GM23248 (cell line): ENCODE measurements at regions not wholly inside any gene's neighbourhood (a gene's known extent, or its start where the extent isn't known, plus 50 kb on each side); places are given as distances from the start of the nearest gene placed in this dataset.

Source experiments
- EZH2 ChIP-seq: fragments of 200-600 bp; sonication (generic); IDR thresholded peaks from 2 replicates; pipeline ENCODE4 v1.6.1; 2018; ENCODE audit warnings: antibody characterized with exemption, mild to moderate bottlenecking; ENCODE audit not compliant: insufficient read depth, poor library complexity, severe bottlenecking
- EZH2phosphoT487 ChIP-seq: fragments of 200-600 bp; sonication (generic); IDR thresholded peaks from 2 replicates; pipeline ENCODE4 v1.6.1; 2018; ENCODE audit warnings: antibody characterized with exemption, moderate library complexity, mild to moderate bottlenecking, low read depth; ENCODE audit not compliant: insufficient read depth

- TF ChIP-seq EZH2: no peak
- TF ChIP-seq EZH2phosphoT487: no peak
Measured at GRCh38 chrY:19590235-19590634, 154.3 kb downstream of the KDM5D start.
